BLaER1 (cell line): ENCODE measurements at regions not wholly inside any gene's neighbourhood (a gene's known extent, or its start where the extent isn't known, plus 50 kb on each side); places are given as distances from the start of the nearest gene placed in this dataset.

Experiments used
- H3K27ac ChIP-seq: shearing (Covaris generic); formaldehyde crosslinking; 2 replicates; pipeline ENCODE4 v1.8.1; 2022
- H3K27me3 ChIP-seq: shearing (Covaris generic); formaldehyde crosslinking; 2 replicates; pipeline ENCODE4 v1.8.1; 2022
- H3K36me3 ChIP-seq: shearing (Covaris generic); formaldehyde crosslinking; 2 replicates; pipeline ENCODE4 v1.8.1; 2022
- H3K4me1 ChIP-seq: shearing (Covaris generic); formaldehyde crosslinking; 2 replicates; pipeline ENCODE4 v1.8.1; 2022
- H3K4me2 ChIP-seq: shearing (Covaris generic); formaldehyde crosslinking; 2 replicates; pipeline ENCODE4 v1.8.1; 2022
- H3K4me3 ChIP-seq: shearing (Covaris generic); formaldehyde crosslinking; 2 replicates; pipeline ENCODE4 v1.8.1; 2022
- H3K9ac ChIP-seq: shearing (Covaris generic); formaldehyde crosslinking; 2 replicates; pipeline ENCODE4 v1.8.1; 2022
- H3K9me3 ChIP-seq: shearing (Covaris generic); formaldehyde crosslinking; 2 replicates; pipeline ENCODE4 v1.8.1; 2022
- H4K20me1 ChIP-seq: shearing (Covaris generic); formaldehyde crosslinking; 2 replicates; pipeline ENCODE4 v1.8.1; 2022
- Cebpa-rat ChIP-seq: shearing (Covaris generic); IDR thresholded peaks from 2 replicates; pipeline ENCODE4 v1.8.1; 2022

GRCh38 chr4:162234595-162234994, 70.8 kb upstream of the FSTL5 start:
- Histone ChIP-seq H3K27ac (no peak overlapping the region), H3K4me3 (no peak overlapping the region), H3K36me3 (no peaks in the 10 kb centered on the region), H4K20me1 (no peaks in the 10 kb centered on the region), H3K4me2 (no peak overlapping the region), H3K9ac (no peak overlapping the region), H3K27me3 (no peaks in the 10 kb centered on the region), H3K9me3 (no peaks in the 10 kb centered on the region), H3K4me1 (no peaks in the 10 kb centered on the region)
- TF ChIP-seq Cebpa-rat = no peak

- Histone ChIP-seq H3K27ac (no peak overlapping the region), H3K36me3 (no peaks in the 10 kb centered on the region), H3K4me3 (no peak overlapping the region), H3K9ac (no peak overlapping the region), H3K9me3 (no peaks in the 10 kb centered on the region), H3K27me3 (no peaks in the 10 kb centered on the region), H3K4me1 (no peaks in the 10 kb centered on the region), H4K20me1 (no peaks in the 10 kb centered on the region), H3K4me2 (no peak overlapping the region)
- TF ChIP-seq Cebpa-rat = no peak
Measured at GRCh38 chr4:162232349-162232748, 68.5 kb upstream of the FSTL5 start.

- H3K9me3 ChIP-seq = no peaks in the 10 kb centered on the region
- no peak overlapping the region for H3K4me2 ChIP-seq
- no peak for TF ChIP-seq Cebpa-rat
- H3K4me1 ChIP-seq = no peaks in the 10 kb centered on the region
- H3K4me3 ChIP-seq = no peak overlapping the region
- no peaks in the 10 kb centered on the region for H3K27me3 ChIP-seq
- H4K20me1 ChIP-seq = no peaks in the 10 kb centered on the region
- H3K36me3 ChIP-seq = no peaks in the 10 kb centered on the region
- no peak overlapping the region for H3K27ac ChIP-seq
- H3K9ac ChIP-seq = no peak overlapping the region
Measured at GRCh38 chr4:162229670-162230069, 65.9 kb upstream of the FSTL5 start.

GRCh38 chr4:162221148-162221547, 57.3 kb upstream of the FSTL5 start:
- Histone ChIP-seq H3K4me3 (no peak overlapping the region), H3K9ac (no peak overlapping the region), H3K27me3 (no peaks in the 10 kb centered on the region), H4K20me1 (no peaks in the 10 kb centered on the region), H3K36me3 (no peaks in the 10 kb centered on the region), H3K4me2 (no peak overlapping the region), H3K9me3 (no peaks in the 10 kb centered on the region), H3K27ac (no peak overlapping the region), H3K4me1 (no peaks in the 10 kb centered on the region)
- no peak for TF ChIP-seq Cebpa-rat
